GM23248 (cell line): ENCODE measurements at regions not wholly inside any gene's neighbourhood (a gene's known extent, or its start where the extent isn't known, plus 50 kb on each side); places are given as distances from the start of the nearest gene placed in this dataset.

Experiments
- EZH2 ChIP-seq: fragments of 200-600 bp; sonication (generic); IDR thresholded peaks from 2 replicates; pipeline ENCODE4 v1.6.1; 2018; ENCODE audit warnings: antibody characterized with exemption, mild to moderate bottlenecking; ENCODE audit not compliant: insufficient read depth, poor library complexity, severe bottlenecking
- EZH2phosphoT487 ChIP-seq: fragments of 200-600 bp; sonication (generic); IDR thresholded peaks from 2 replicates; pipeline ENCODE4 v1.6.1; 2018; ENCODE audit warnings: antibody characterized with exemption, moderate library complexity, mild to moderate bottlenecking, low read depth; ENCODE audit not compliant: insufficient read depth

- no peak for TF ChIP-seq EZH2phosphoT487
- no peak for TF ChIP-seq EZH2
These were observed 819.7 kb upstream of the ZEB2 start for GRCh38 chr2:145339646-145340045.
